ENCODE measurements at regions not wholly inside any gene's neighbourhood (a gene's known extent, or its start where the extent isn't known, plus 50 kb on each side); places are given as distances from the start of the nearest gene placed in this dataset.
A peak's percentile ranks its signal among the peaks of the same experiment; 100 is the strongest.
"Not testable (repeated sequence)": the region's sequence is repeated elsewhere in the genome, so short reads cannot be mapped to it uniquely, and the experiment has no call there.

- H3K27ac ChIP-seq, result peak overlapping the region; percentile 100
- peak; percentile 85 for DNase-seq (ENCODE audit: low read depth, low spot score)
Observed at GRCh38 chr12:75660805-75661404, 149.5 kb upstream of the KRR1 start.

- DNase-seq (ENCODE audit: low read depth, low spot score), result peak; percentile 97
Observed at GRCh38 chr12:75660107-75660530, 148.7 kb upstream of the KRR1 start.

GRCh38 chr12:75658901-75659823 is 147.8 kb upstream of the KRR1 start:
- H3K27ac ChIP-seq, result peak overlapping the region; percentile 100
- peak; percentile 79 for DNase-seq (ENCODE audit: low read depth, low spot score)

More at GRCh38 chr12:75660107-75660530, 148.7 kb upstream of the KRR1 start:
- peak overlapping the region; percentile 100 for H3K27ac ChIP-seq

GRCh38 chr12:75658286-75658685 is 146.9 kb upstream of the KRR1 start:
- peak overlapping the region; percentile 100 for H3K27ac ChIP-seq

GRCh38 chr12:75657831-75658230 is 146.4 kb upstream of the KRR1 start:
- no peak for DNase-seq (ENCODE audit: low read depth, low spot score)
- peak overlapping the region; percentile 100 for H3K27ac ChIP-seq

More at GRCh38 chr12:75658286-75658685, 146.9 kb upstream of the KRR1 start:
- no peak for DNase-seq (ENCODE audit: low read depth, low spot score)

GRCh38 chr12:75657354-75657753 is 145.9 kb upstream of the KRR1 start:
- peak overlapping the region; percentile 100 for H3K27ac ChIP-seq
- DNase-seq (ENCODE audit: low read depth, low spot score), result peak; percentile 78

- peak overlapping the region; percentile 100 for H3K27ac ChIP-seq
- DNase-seq (ENCODE audit: low read depth, low spot score), result peak; percentile 99
Observed at GRCh38 chr12:75656648-75657047, 145.2 kb upstream of the KRR1 start.

- peak overlapping the region; percentile 100 for H3K27ac ChIP-seq
- DNase-seq (ENCODE audit: low read depth, low spot score), result peak; percentile 48
Observed at GRCh38 chr12:75656210-75656609, 144.8 kb upstream of the KRR1 start.

- peak overlapping the region; percentile 100 for H3K27ac ChIP-seq
- no peak for DNase-seq (ENCODE audit: low read depth, low spot score)
Observed at GRCh38 chr12:75655315-75655806, 144.0 kb upstream of the KRR1 start.

GRCh38 chr12:75651342-75651695 is 139.9 kb upstream of the KRR1 start:
- DNase-seq (ENCODE audit: low read depth, low spot score), result peak; percentile 43
- H3K27ac ChIP-seq, result peak overlapping the region; percentile 78

GRCh38 chr12:75650595-75651341 is 139.4 kb upstream of the KRR1 start:
- H3K27ac ChIP-seq, result peak overlapping the region; percentile 78
- no peak for DNase-seq (ENCODE audit: low read depth, low spot score)

- peak overlapping the region; percentile 78 for H3K27ac ChIP-seq
- DNase-seq (ENCODE audit: low read depth, low spot score), result no peak
Observed at GRCh38 chr12:75650100-75650499, 138.7 kb upstream of the KRR1 start.

GRCh38 chr12:75648856-75649255 is 137.4 kb upstream of the KRR1 start:
- no peak for DNase-seq (ENCODE audit: low read depth, low spot score)
- H3K27ac ChIP-seq, result no peak overlapping the region

GRCh38 chr12:75646329-75647210 is 135.2 kb upstream of the KRR1 start:
- DNase-seq (ENCODE audit: low read depth, low spot score), result no peak
- H3K27ac ChIP-seq, result no peak overlapping the region

- DNase-seq (ENCODE audit: low read depth, low spot score), result no peak
Observed at GRCh38 chr12:75644472-75645072, 133.2 kb upstream of the KRR1 start.

GRCh38 chr12:75643119-75643518 is 131.7 kb upstream of the KRR1 start:
- DNase-seq (ENCODE audit: low read depth, low spot score), result not testable (repeated sequence)
- peak overlapping the region; percentile 92 for H3K27ac ChIP-seq

More at GRCh38 chr12:75644472-75645072, 133.2 kb upstream of the KRR1 start:
- H3K27ac ChIP-seq, result no peak overlapping the region

- DNase-seq (ENCODE audit: low read depth, low spot score), result no peak
- H3K27ac ChIP-seq, result peak overlapping the region; percentile 92
Observed at GRCh38 chr12:75642226-75642625, 130.8 kb upstream of the KRR1 start.

GRCh38 chr12:75641031-75641780 is 129.8 kb upstream of the KRR1 start:
- DNase-seq (ENCODE audit: low read depth, low spot score), result peak; percentile 81
- peak overlapping the region; percentile 92 for H3K27ac ChIP-seq

All from epithelial cell of prostate (primary cell).